Endodermal cell (in vitro differentiated cells): ENCODE measurements at regions not wholly inside any gene's neighbourhood (a gene's known extent, or its start where the extent isn't known, plus 50 kb on each side); places are given as distances from the start of the nearest gene placed in this dataset.

Experiments used
- DNase-seq: peaks from one replicate; pipeline ENCODE4 v3.0.0-alpha.2; 2017
- H3K27ac ChIP-seq: 2 replicates; pipeline ENCODE4 v1.5.1; 2013; ENCODE audit warnings: mild to moderate bottlenecking, low read depth, low read length, moderate library complexity
- H3K27me3 ChIP-seq: 2 replicates; pipeline ENCODE4 v1.6.1; 2013; ENCODE audit warnings: mild to moderate bottlenecking, low read length, moderate library complexity; ENCODE audit not compliant: insufficient read depth, control insufficient read depth, poor library complexity, severe bottlenecking
- H3K36me3 ChIP-seq: 2 replicates; pipeline ENCODE4 v1.7.0; 2013; ENCODE audit warnings: mild to moderate bottlenecking, low read length, moderate library complexity; ENCODE audit not compliant: control insufficient read depth, insufficient read depth
- H3K4me1 ChIP-seq: one replicate; pipeline ENCODE4 v1.7.0; 2013; ENCODE audit warnings: low read length; ENCODE audit not compliant: control insufficient read depth, insufficient read depth
- H3K4me3 ChIP-seq: 2 replicates; pipeline ENCODE4 v1.5.1; 2013; ENCODE audit warnings: mild to moderate bottlenecking, low read length, moderate library complexity
- H3K9ac ChIP-seq: 2 replicates; pipeline ENCODE4 v1.6.1; 2013; ENCODE audit warnings: mild to moderate bottlenecking, low read length, moderate library complexity; ENCODE audit not compliant: poor library complexity, severe bottlenecking; ENCODE audit errors: extremely low read depth
- H3K9me3 ChIP-seq: 2 replicates; pipeline ENCODE4 v1.6.1; 2013; ENCODE audit warnings: mild to moderate bottlenecking, low read length, moderate library complexity; ENCODE audit not compliant: control insufficient read depth
- H3K27ac Mint-ChIP-seq: 2 replicates; pipeline ENCODE4 v1.8.0; 2020; ENCODE audit warnings: mixed read lengths
- H3K27me3 Mint-ChIP-seq: 2 replicates; pipeline ENCODE4 v1.8.0; 2021; ENCODE audit warnings: mild to moderate bottlenecking, mixed read lengths; ENCODE audit not compliant: insufficient read depth
- H3K36me3 Mint-ChIP-seq: 2 replicates; pipeline ENCODE4 v1.8.0; 2020; ENCODE audit warnings: low read depth, mixed read lengths
- H3K4me1 Mint-ChIP-seq: 2 replicates; pipeline ENCODE4 v1.8.0; 2020; ENCODE audit warnings: mixed read lengths
- H3K4me3 Mint-ChIP-seq: 2 replicates; pipeline ENCODE4 v1.8.0; 2020; ENCODE audit warnings: mild to moderate bottlenecking, moderate library complexity, mixed read lengths
- H3K9me3 Mint-ChIP-seq: 2 replicates; pipeline ENCODE4 v1.8.0; 2020; ENCODE audit warnings: mild to moderate bottlenecking, mixed read lengths
- WGBS, 2 experiments: methylation state at CpG; one replicate each; pipeline versions ENCODE4 v1.1.5 to v1.1.7; 2013; ENCODE audit warnings: missing lambda C conversion rate in 2 of 2, mixed read lengths in 1 of 2; ENCODE audit not compliant: insufficient coverage in 1 of 2, insufficient read length in 1 of 2; 5-methylcytosine and 5-hydroxymethylcytosine counted together
- TF ChIP-seq, protein P1 (sequence below): fragments of 200-600 bp; sonication (generic); conservative IDR thresholded peaks from 2 replicates; pipeline ENCODE4 v1.5.0; 2021; ENCODE audit warnings: antibody characterized with exemption, mild to moderate bottlenecking

GRCh38 chr12:129959889-129960288 is 56.1 kb upstream of the TMEM132D start:
- Histone ChIP-seq H3K36me3 (no peaks in the 10 kb centered on the region), H3K27ac (no peak overlapping the region), H3K9me3 (no peaks in the 10 kb centered on the region), H3K4me3 (no peak overlapping the region), H3K9ac (no peak overlapping the region), H3K4me1 (no peaks in the 10 kb centered on the region), H3K27me3 (peaks cover 8% of the 10 kb centered on the region)
- TF ChIP-seq, protein P1, sequence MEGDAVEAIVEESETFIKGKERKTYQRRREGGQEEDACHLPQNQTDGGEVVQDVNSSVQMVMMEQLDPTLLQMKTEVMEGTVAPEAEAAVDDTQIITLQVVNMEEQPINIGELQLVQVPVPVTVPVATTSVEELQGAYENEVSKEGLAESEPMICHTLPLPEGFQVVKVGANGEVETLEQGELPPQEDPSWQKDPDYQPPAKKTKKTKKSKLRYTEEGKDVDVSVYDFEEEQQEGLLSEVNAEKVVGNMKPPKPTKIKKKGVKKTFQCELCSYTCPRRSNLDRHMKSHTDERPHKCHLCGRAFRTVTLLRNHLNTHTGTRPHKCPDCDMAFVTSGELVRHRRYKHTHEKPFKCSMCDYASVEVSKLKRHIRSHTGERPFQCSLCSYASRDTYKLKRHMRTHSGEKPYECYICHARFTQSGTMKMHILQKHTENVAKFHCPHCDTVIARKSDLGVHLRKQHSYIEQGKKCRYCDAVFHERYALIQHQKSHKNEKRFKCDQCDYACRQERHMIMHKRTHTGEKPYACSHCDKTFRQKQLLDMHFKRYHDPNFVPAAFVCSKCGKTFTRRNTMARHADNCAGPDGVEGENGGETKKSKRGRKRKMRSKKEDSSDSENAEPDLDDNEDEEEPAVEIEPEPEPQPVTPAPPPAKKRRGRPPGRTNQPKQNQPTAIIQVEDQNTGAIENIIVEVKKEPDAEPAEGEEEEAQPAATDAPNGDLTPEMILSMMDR, result no peak
- no peak for DNase-seq
- WGBS, 2 experiments, result 87 to 90% methylated on average over 2 to 3 of the region's 3 CpGs
- H3K4me1 Mint-ChIP-seq, result no peaks in the 10 kb centered on the region
- peaks cover 37% of the 10 kb centered on the region for H3K27me3 Mint-ChIP-seq
- H3K36me3 Mint-ChIP-seq, result no peaks in the 10 kb centered on the region
- H3K27ac Mint-ChIP-seq, result no peak overlapping the region
- no peaks in the 10 kb centered on the region for H3K9me3 Mint-ChIP-seq
- no peak overlapping the region for H3K4me3 Mint-ChIP-seq

- H3K9me3 Mint-ChIP-seq, result no peaks in the 10 kb centered on the region
- Histone ChIP-seq H3K4me1 (no peaks in the 10 kb centered on the region), H3K4me3 (no peak overlapping the region), H3K27me3 (peaks cover 8% of the 10 kb centered on the region), H3K36me3 (no peaks in the 10 kb centered on the region), H3K9me3 (no peaks in the 10 kb centered on the region), H3K27ac (no peak overlapping the region), H3K9ac (no peak overlapping the region)
- 74 to 88% methylated on average over 2 to 4 of the region's 4 CpGs for WGBS, 2 experiments
- no peak overlapping the region for H3K27ac Mint-ChIP-seq
- H3K36me3 Mint-ChIP-seq, result no peaks in the 10 kb centered on the region
- peaks cover 34% of the 10 kb centered on the region for H3K27me3 Mint-ChIP-seq
- H3K4me1 Mint-ChIP-seq, result peaks cover 2% of the 10 kb centered on the region
- DNase-seq, result no peak
- TF ChIP-seq, protein P1, result no peak
- H3K4me3 Mint-ChIP-seq, result no peak overlapping the region
These were observed 57.3 kb upstream of the TMEM132D start for GRCh38 chr12:129961091-129961490.

GRCh38 chr12:129961856-129962255 is 58.0 kb upstream of the TMEM132D start:
- WGBS, 2 experiments, result 85% methylated on average over 1 of the region's 1 CpG; no CpG with 5 or more reads in 1 of the 2 experiments
- Mint-ChIP-seq H3K4me1 (peaks cover 2% of the 10 kb centered on the region), H3K36me3 (no peaks in the 10 kb centered on the region), H3K4me3 (no peak overlapping the region), H3K27ac (no peak overlapping the region), H3K27me3 (peaks cover 34% of the 10 kb centered on the region), H3K9me3 (no peaks in the 10 kb centered on the region)
- Histone ChIP-seq H3K36me3 (no peaks in the 10 kb centered on the region), H3K9ac (no peak overlapping the region), H3K4me1 (no peaks in the 10 kb centered on the region), H3K4me3 (no peak overlapping the region), H3K27ac (no peak overlapping the region), H3K9me3 (no peaks in the 10 kb centered on the region), H3K27me3 (peaks cover 9% of the 10 kb centered on the region)
- TF ChIP-seq, protein P1, result no peak
- no peak for DNase-seq
